Erythroblast (primary cell): ENCODE measurements at regions not wholly inside any gene's neighbourhood (a gene's known extent, or its start where the extent isn't known, plus 50 kb on each side); places are given as distances from the start of the nearest gene placed in this dataset.

ENCODE experiments used
- GATA1 ChIP-seq: IDR thresholded peaks from 2 replicates; pipeline ENCODE4 v1.6.1; 2011; ENCODE audit warnings: low read depth, mild to moderate bottlenecking, control low read depth, low read length, moderate library complexity
- POLR2A ChIP-seq: IDR thresholded peaks from 2 replicates; pipeline ENCODE4 v1.6.1; 2011; ENCODE audit warnings: mild to moderate bottlenecking, low read length

DNA sequence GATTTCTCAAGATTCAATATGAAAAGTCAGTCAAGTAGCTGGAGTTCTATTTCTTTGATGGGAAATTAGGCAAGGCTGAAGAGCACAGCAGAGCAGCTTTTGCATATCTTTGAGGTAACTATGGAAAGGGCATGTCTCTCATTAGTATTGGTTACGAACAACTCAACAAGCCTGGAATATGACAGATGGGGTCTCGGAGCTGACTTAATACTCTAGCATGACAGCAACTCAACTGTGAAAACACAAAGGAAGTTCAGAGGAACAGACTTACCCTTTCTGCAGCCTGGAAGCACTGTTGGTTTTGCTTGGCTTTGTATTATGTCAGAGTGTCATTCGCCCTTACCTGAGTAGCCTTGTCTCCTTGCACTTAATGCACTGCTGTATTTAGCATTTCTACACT is 79.9 kb upstream of the AADAT start:
- TF ChIP-seq POLR2A (no peak), GATA1 (no peak)
